ENCODE measurements at regions not wholly inside any gene's neighbourhood (a gene's known extent, or its start where the extent isn't known, plus 50 kb on each side); places are given as distances from the start of the nearest gene placed in this dataset.

- TF ChIP-seq POLR2A (IDR thresholded peaks at IDR 0.05), result no peak
- no peak for TF ChIP-seq EP300 (IDR thresholded peaks at IDR 0.05)
- TF ChIP-seq, protein P1, sequence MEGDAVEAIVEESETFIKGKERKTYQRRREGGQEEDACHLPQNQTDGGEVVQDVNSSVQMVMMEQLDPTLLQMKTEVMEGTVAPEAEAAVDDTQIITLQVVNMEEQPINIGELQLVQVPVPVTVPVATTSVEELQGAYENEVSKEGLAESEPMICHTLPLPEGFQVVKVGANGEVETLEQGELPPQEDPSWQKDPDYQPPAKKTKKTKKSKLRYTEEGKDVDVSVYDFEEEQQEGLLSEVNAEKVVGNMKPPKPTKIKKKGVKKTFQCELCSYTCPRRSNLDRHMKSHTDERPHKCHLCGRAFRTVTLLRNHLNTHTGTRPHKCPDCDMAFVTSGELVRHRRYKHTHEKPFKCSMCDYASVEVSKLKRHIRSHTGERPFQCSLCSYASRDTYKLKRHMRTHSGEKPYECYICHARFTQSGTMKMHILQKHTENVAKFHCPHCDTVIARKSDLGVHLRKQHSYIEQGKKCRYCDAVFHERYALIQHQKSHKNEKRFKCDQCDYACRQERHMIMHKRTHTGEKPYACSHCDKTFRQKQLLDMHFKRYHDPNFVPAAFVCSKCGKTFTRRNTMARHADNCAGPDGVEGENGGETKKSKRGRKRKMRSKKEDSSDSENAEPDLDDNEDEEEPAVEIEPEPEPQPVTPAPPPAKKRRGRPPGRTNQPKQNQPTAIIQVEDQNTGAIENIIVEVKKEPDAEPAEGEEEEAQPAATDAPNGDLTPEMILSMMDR (IDR thresholded peaks at IDR 0.05), result no peak
Measured at GRCh38 chr14:94685166-94685581, 73.0 kb downstream of the SERPINA3 start.
